ENCODE measurements at regions not wholly inside any gene's neighbourhood (a gene's known extent, or its start where the extent isn't known, plus 50 kb on each side); places are given as distances from the start of the nearest gene placed in this dataset.

GRCh38 chr2:120419955-120420354 is 74.0 kb downstream of the INHBB start:
- TF ChIP-seq POLR2A (IDR thresholded peaks at IDR 0.05; ENCODE audit: low read depth, low read length), result no peak
- DNase-seq (ENCODE audit: insufficient read length, low spot score) (no peak), FAIRE-seq (no peak)

- DNase-seq (ENCODE audit: insufficient read length, low spot score), result no peak
- no peak for FAIRE-seq
- TF ChIP-seq POLR2A (IDR thresholded peaks at IDR 0.05; ENCODE audit: low read depth, low read length), result no peak
Observed at GRCh38 chr2:120421126-120421829, 75.3 kb downstream of the INHBB start.

- DNase-seq (ENCODE audit: insufficient read length, low spot score) (no peak), FAIRE-seq (no peak)
Observed at GRCh38 chr2:120421830-120422175, 75.9 kb downstream of the INHBB start.

GRCh38 chr2:120422465-120423160 is 76.7 kb downstream of the INHBB start:
- TF ChIP-seq POLR2A (IDR thresholded peaks at IDR 0.05; ENCODE audit: low read depth, low read length), result no peak
- FAIRE-seq, result no peak
- no peak for DNase-seq (ENCODE audit: insufficient read length, low spot score)

More at GRCh38 chr2:120421830-120422175, 75.9 kb downstream of the INHBB start:
- TF ChIP-seq POLR2A (IDR thresholded peaks at IDR 0.05; ENCODE audit: low read depth, low read length), result no peak

- DNase-seq (ENCODE audit: insufficient read length, low spot score) (no peak), FAIRE-seq (no peak)
- TF ChIP-seq POLR2A (IDR thresholded peaks at IDR 0.05; ENCODE audit: low read depth, low read length), result no peak
Observed at GRCh38 chr2:120423167-120423943, 77.4 kb downstream of the INHBB start.

- FAIRE-seq (no peak), DNase-seq (ENCODE audit: insufficient read length, low spot score) (no peak)
- no peak for TF ChIP-seq POLR2A (IDR thresholded peaks at IDR 0.05; ENCODE audit: low read depth, low read length)
Observed at GRCh38 chr2:120424274-120424796, 78.4 kb downstream of the INHBB start.

GRCh38 chr2:120425014-120425413 is 79.1 kb downstream of the INHBB start:
- DNase-seq (ENCODE audit: insufficient read length, low spot score) (no peak), FAIRE-seq (no peak)
- TF ChIP-seq POLR2A (IDR thresholded peaks at IDR 0.05; ENCODE audit: low read depth, low read length), result no peak

GRCh38 chr2:120428748-120429147 is 82.8 kb downstream of the INHBB start:
- FAIRE-seq (no peak), DNase-seq (ENCODE audit: insufficient read length, low spot score) (no peak)
- TF ChIP-seq POLR2A (IDR thresholded peaks at IDR 0.05; ENCODE audit: low read depth, low read length), result no peak

GRCh38 chr2:120429586-120430500 is 83.9 kb downstream of the INHBB start:
- no peak for FAIRE-seq

GRCh38 chr2:120430501-120430830 is 84.5 kb downstream of the INHBB start:
- TF ChIP-seq POLR2A (IDR thresholded peaks at IDR 0.05; ENCODE audit: low read depth, low read length), result no peak
- FAIRE-seq, result no peak
- DNase-seq (ENCODE audit: insufficient read length, low spot score), result no peak

More at GRCh38 chr2:120429586-120430500, 83.9 kb downstream of the INHBB start:
- no peak for TF ChIP-seq POLR2A (IDR thresholded peaks at IDR 0.05; ENCODE audit: low read depth, low read length)
- no peak for DNase-seq (ENCODE audit: insufficient read length, low spot score)

GRCh38 chr2:120430957-120431356 is 85.0 kb downstream of the INHBB start:
- FAIRE-seq (no peak), DNase-seq (ENCODE audit: insufficient read length, low spot score) (no peak)
- no peak for TF ChIP-seq POLR2A (IDR thresholded peaks at IDR 0.05; ENCODE audit: low read depth, low read length)

GRCh38 chr2:120431386-120432292 is 85.7 kb downstream of the INHBB start:
- FAIRE-seq, result no peak
- no peak for TF ChIP-seq POLR2A (IDR thresholded peaks at IDR 0.05; ENCODE audit: low read depth, low read length)
- DNase-seq (ENCODE audit: insufficient read length, low spot score), result no peak

Measured in H54 (cell line).